HepG2 (cell line): ENCODE measurements at regions not wholly inside any gene's neighbourhood (a gene's known extent, or its start where the extent isn't known, plus 50 kb on each side); places are given as distances from the start of the nearest gene placed in this dataset.

Experiments used
- ESRRA ChIP-seq: sonication (generic); formaldehyde crosslinking; IDR thresholded peaks from 2 replicates; pipeline ENCODE4 v1.5.1; 2020; ENCODE audit warnings: mild to moderate bottlenecking, low read depth, missing genetic modification reagents
- ETV6 ChIP-seq: sonication (generic); formaldehyde crosslinking; conservative IDR thresholded peaks from 2 replicates; pipeline ENCODE4 v1.4.0; 2020; ENCODE audit warnings: missing genetic modification reagents
- YEATS4 ChIP-seq: sonication (generic); formaldehyde crosslinking; IDR thresholded peaks from 2 replicates; pipeline ENCODE4 v1.4.0; 2020; ENCODE audit warnings: missing genetic modification reagents, borderline replicate concordance
- ZMYM4 ChIP-seq: sonication (generic); formaldehyde crosslinking; IDR thresholded peaks from 2 replicates; pipeline ENCODE4 v1.8.1; 2023; ENCODE audit warnings: mild to moderate bottlenecking, missing genetic modification reagents
- TF ChIP-seq, protein P1 (sequence below): sonication (generic); formaldehyde crosslinking; IDR thresholded peaks from 2 replicates; pipeline ENCODE4 v1.5.0; 2020; ENCODE audit warnings: mild to moderate bottlenecking, missing genetic modification reagents, moderate library complexity
- TF ChIP-seq, protein P2 (sequence below): sonication (generic); formaldehyde crosslinking; IDR thresholded peaks from 2 replicates; pipeline ENCODE4 v1.4.0; 2020; ENCODE audit warnings: missing genetic modification reagents
- TF ChIP-seq, protein P3 (sequence below): sonication (generic); formaldehyde crosslinking; IDR thresholded peaks from 2 replicates; pipeline ENCODE4 v1.5.0; 2020; ENCODE audit warnings: missing genetic modification reagents, mild to moderate bottlenecking, borderline replicate concordance
- TF ChIP-seq, protein P4 (sequence below): sonication (generic); IDR thresholded peaks from 2 replicates; pipeline ENCODE4 v1.6.1; 2016; ENCODE audit warnings: low read depth, borderline replicate concordance
- TF ChIP-seq, protein P5 (sequence below): sonication (generic); formaldehyde crosslinking; IDR thresholded peaks from 2 replicates; pipeline ENCODE4 v1.8.0; 2022; ENCODE audit warnings: mild to moderate bottlenecking, missing genetic modification reagents, moderate library complexity
- TF ChIP-seq, protein P6 (sequence below): sonication (generic); formaldehyde crosslinking; IDR thresholded peaks from 2 replicates; pipeline ENCODE4 v1.4.0; 2020; ENCODE audit warnings: missing genetic modification reagents

DNA sequence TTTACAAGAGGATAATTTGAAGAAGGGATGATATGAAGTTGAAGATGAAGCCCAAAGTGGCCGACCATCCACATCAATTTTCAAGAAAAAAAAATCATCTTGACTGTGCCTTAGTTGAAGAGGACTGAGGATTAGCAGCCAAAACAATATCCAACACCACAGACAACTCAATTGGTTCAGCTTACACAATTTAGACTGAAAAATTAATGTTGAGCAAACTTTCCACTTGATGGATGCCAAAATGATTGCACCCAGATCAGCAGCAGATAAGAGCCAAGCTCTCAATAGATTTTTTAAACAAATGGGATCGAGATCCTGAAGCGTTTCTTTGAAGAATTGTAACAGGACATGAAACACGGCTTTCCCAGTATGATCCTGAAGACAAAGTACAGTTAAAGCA is 163.2 kb downstream of the GADD45G start:
- TF ChIP-seq ZMYM4 (no peak), ESRRA (CRISPR knock-in tag) (no peak), YEATS4 (CRISPR knock-in tag) (no peak), ETV6 (CRISPR knock-in tag) (no peak)
- TF ChIP-seq, protein P1, sequence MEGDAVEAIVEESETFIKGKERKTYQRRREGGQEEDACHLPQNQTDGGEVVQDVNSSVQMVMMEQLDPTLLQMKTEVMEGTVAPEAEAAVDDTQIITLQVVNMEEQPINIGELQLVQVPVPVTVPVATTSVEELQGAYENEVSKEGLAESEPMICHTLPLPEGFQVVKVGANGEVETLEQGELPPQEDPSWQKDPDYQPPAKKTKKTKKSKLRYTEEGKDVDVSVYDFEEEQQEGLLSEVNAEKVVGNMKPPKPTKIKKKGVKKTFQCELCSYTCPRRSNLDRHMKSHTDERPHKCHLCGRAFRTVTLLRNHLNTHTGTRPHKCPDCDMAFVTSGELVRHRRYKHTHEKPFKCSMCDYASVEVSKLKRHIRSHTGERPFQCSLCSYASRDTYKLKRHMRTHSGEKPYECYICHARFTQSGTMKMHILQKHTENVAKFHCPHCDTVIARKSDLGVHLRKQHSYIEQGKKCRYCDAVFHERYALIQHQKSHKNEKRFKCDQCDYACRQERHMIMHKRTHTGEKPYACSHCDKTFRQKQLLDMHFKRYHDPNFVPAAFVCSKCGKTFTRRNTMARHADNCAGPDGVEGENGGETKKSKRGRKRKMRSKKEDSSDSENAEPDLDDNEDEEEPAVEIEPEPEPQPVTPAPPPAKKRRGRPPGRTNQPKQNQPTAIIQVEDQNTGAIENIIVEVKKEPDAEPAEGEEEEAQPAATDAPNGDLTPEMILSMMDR (CRISPR knock-in tag): no peak
- TF ChIP-seq, protein P2, sequence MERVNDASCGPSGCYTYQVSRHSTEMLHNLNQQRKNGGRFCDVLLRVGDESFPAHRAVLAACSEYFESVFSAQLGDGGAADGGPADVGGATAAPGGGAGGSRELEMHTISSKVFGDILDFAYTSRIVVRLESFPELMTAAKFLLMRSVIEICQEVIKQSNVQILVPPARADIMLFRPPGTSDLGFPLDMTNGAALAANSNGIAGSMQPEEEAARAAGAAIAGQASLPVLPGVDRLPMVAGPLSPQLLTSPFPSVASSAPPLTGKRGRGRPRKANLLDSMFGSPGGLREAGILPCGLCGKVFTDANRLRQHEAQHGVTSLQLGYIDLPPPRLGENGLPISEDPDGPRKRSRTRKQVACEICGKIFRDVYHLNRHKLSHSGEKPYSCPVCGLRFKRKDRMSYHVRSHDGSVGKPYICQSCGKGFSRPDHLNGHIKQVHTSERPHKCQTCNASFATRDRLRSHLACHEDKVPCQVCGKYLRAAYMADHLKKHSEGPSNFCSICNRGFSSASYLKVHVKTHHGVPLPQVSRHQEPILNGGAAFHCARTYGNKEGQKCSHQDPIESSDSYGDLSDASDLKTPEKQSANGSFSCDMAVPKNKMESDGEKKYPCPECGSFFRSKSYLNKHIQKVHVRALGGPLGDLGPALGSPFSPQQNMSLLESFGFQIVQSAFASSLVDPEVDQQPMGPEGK (CRISPR knock-in tag): no peak
- TF ChIP-seq, protein P3, sequence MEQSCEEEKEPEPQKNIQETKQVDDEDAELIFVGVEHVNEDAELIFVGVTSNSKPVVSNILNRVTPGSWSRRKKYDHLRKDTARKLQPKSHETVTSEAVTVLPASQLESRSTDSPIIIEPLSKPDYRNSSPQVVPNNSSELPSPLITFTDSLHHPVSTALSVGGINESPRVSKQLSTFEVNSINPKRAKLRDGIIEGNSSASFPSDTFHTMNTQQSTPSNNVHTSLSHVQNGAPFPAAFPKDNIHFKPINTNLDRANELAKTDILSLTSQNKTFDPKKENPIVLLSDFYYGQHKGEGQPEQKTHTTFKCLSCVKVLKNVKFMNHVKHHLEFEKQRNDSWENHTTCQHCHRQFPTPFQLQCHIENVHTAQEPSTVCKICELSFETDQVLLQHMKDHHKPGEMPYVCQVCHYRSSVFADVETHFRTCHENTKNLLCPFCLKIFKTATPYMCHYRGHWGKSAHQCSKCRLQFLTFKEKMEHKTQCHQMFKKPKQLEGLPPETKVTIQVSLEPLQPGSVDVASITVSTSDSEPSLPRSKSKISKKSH (CRISPR knock-in tag): no peak
- TF ChIP-seq, protein P4, sequence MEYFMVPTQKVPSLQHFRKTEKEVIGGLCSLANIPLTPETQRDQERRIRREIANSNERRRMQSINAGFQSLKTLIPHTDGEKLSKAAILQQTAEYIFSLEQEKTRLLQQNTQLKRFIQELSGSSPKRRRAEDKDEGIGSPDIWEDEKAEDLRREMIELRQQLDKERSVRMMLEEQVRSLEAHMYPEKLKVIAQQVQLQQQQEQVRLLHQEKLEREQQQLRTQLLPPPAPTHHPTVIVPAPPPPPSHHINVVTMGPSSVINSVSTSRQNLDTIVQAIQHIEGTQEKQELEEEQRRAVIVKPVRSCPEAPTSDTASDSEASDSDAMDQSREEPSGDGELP: no peak
- TF ChIP-seq, protein P5, sequence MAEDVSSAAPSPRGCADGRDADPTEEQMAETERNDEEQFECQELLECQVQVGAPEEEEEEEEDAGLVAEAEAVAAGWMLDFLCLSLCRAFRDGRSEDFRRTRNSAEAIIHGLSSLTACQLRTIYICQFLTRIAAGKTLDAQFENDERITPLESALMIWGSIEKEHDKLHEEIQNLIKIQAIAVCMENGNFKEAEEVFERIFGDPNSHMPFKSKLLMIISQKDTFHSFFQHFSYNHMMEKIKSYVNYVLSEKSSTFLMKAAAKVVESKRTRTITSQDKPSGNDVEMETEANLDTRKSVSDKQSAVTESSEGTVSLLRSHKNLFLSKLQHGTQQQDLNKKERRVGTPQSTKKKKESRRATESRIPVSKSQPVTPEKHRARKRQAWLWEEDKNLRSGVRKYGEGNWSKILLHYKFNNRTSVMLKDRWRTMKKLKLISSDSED (CRISPR knock-in tag): no peak
- TF ChIP-seq, protein P6, sequence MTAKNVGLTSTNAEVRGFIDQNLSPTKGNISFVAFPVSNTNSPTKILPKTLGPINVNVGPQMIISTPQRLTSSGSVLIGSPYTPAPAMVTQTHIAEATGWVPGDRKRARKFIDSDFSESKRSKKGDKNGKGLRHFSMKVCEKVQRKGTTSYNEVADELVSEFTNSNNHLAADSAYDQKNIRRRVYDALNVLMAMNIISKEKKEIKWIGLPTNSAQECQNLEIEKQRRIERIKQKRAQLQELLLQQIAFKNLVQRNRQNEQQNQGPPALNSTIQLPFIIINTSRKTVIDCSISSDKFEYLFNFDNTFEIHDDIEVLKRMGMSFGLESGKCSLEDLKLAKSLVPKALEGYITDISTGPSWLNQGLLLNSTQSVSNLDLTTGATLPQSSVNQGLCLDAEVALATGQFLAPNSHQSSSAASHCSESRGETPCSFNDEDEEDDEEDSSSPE (CRISPR knock-in tag): no peak
